ENCODE measurements at regions not wholly inside any gene's neighbourhood (a gene's known extent, or its start where the extent isn't known, plus 50 kb on each side); places are given as distances from the start of the nearest gene placed in this dataset.

DNA sequence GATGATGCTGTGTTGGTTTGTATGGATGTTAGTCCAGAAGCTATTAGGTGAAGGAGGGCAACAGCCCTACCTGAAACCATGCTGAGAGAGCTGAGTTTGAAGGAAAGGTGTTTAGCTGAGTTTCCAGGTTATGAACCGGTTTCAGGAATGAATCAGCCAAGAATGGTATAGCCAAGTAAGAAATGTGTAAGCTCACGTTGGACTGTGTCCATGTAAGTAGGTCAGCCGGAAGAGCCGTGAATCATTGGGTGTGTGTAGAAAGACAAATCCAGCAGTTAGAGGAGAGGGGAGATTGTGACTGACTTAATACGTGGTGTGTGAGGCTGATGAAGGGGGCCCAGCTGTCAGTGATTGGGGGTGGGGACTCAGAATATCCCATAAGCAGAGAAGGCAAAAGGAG lies 77.2 kb upstream of the SPIN4 start (continued):
- no peak for TF ChIP-seq ZNF264 (CRISPR knock-in tag; IDR thresholded peaks at IDR 0.05)

DNA sequence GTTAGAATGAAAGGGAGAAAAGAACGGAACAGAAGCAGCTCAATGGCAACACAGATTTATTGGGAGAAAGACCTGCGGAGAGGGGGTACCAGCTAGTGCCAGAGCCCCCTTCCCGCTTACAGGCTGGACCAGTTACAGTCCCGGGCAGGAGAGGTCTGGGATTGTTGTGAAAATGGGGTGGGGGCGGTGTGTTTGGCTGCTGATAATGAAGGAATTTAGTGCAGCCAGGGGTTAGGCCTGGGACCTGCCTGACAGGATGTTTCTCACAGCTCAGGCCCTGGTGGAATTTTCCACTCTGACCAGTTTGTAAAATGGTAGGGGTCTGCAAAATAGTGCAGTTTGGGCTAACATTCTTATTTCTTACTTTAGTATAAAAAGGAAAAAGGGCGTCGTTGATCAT lies 75.4 kb upstream of the SPIN4 start:
- no peak overlapping the region for H2AFZ ChIP-seq (ENCODE audit: low read length)
- H3K36me3 ChIP-seq (replicated peaks in 1 of 2; ENCODE audit: control insufficient read depth in 1 of 2, insufficient read depth in 2 of 2, low read length in 2 of 2) = no peaks in the 10 kb centered on the region
- CTCF ChIA-PET (ENCODE audit: low intra/inter-chr PET ratio, low total read pairs) = no interaction called here
- DNase-seq (ENCODE audit: low spot score) (no peak), FAIRE-seq (no peak), ATAC-seq (no peak)
- H3K9me3 ChIP-seq (ENCODE audit: low read length) = no peaks in the 10 kb centered on the region
- TF ChIP-seq DR1 (CRISPR knock-in tag; IDR thresholded peaks at IDR 0.05) = no peak
- TF ChIP-seq MTF2 (CRISPR knock-in tag; IDR thresholded peaks at IDR 0.05; ENCODE audit: borderline replicate concordance) = no peak
- no peaks in the 10 kb centered on the region for H3K79me2 ChIP-seq (ENCODE audit: insufficient read depth, low read length)
- WGBS (ENCODE audit: low lambda C conversion rate) = 98% methylated on average over 7 of the region's 7 CpGs
- POLR2A ChIA-PET = no interaction called here
- no peak overlapping the region for H3K9ac ChIP-seq (ENCODE audit: insufficient read depth, low read depth, low read length)
- BruUV-seq (replicated peaks) = no TSS peak
- no peaks in the 10 kb centered on the region for H3K4me1 ChIP-seq (ENCODE audit: insufficient read depth, low read length)
- intact Hi-C loops (cut with micrococcal nuclease; ENCODE audit: unreplicated experiment) = no loop called here
- H3K27ac ChIP-seq (ENCODE audit: extremely low read length, insufficient read depth, low read length) = no peak overlapping the region
- H3K27me3 ChIP-seq (ENCODE audit: control insufficient read depth in 1 of 2, insufficient read depth in 2 of 2, low read length in 2 of 2) = no peaks in the 10 kb centered on the region
- no peak overlapping the region for H3K4me2 ChIP-seq (ENCODE audit: low read depth, low read length)
- in situ Hi-C loops (cut with HindIII; ENCODE audit: extremely low pct_ligation_motif_present, low pct_unique_long_range_greater_than_20kb) = no loop called here
- H4K20me1 ChIP-seq (ENCODE audit: insufficient read depth, low read length) = no peaks in the 10 kb centered on the region
- no peak overlapping the region for H3K4me3 ChIP-seq (replicated peaks in 1 of 3; ENCODE audit: insufficient read depth in 1 of 3, low read depth in 2 of 3, low read length in 3 of 3)

DNA sequence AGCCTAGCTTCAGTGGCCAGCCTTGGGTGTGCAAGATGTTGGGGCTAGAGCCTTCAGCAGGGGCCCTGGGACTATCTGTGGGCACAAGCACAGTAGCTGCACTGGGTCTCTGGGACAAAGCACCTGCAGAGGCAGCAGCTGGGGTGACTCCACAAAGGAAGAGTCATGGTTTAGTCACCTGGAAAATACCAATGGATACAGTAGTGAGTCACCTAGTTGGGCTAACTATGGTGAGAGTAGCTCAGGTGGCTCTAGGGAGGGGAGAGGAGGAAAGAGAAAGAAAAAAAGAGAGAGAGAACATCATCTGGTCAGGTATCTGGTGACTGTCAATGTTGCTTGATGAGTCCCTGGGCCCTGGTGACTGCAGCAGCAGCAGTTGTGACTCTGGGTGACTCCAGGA lies 72.9 kb upstream of the SPIN4 start:
- intact Hi-C loops (cut with micrococcal nuclease; ENCODE audit: unreplicated experiment) = no loop called here

More for the DNA sequence above, 72.9 kb upstream of the SPIN4 start:
- CTCF ChIA-PET (ENCODE audit: low intra/inter-chr PET ratio, low total read pairs) = no interaction called here
- H2AFZ ChIP-seq (ENCODE audit: low read length) = no peak overlapping the region
- no peak overlapping the region for H3K9ac ChIP-seq (ENCODE audit: insufficient read depth, low read depth, low read length)
- no peak for ATAC-seq
- in situ Hi-C loops (cut with HindIII; ENCODE audit: extremely low pct_ligation_motif_present, low pct_unique_long_range_greater_than_20kb) = no loop called here
- no peaks in the 10 kb centered on the region for H3K4me1 ChIP-seq (ENCODE audit: insufficient read depth, low read length)
- H3K27ac ChIP-seq (ENCODE audit: extremely low read length, insufficient read depth, low read length) = no peak overlapping the region
- H3K9me3 ChIP-seq (ENCODE audit: low read length) = no peaks in the 10 kb centered on the region
- H3K79me2 ChIP-seq (ENCODE audit: insufficient read depth, low read length) = no peaks in the 10 kb centered on the region
- no peaks in the 10 kb centered on the region for H4K20me1 ChIP-seq (ENCODE audit: insufficient read depth, low read length)
- no peaks in the 10 kb centered on the region for H3K27me3 ChIP-seq (ENCODE audit: control insufficient read depth in 1 of 2, insufficient read depth in 2 of 2, low read length in 2 of 2)
- POLR2A ChIA-PET = no interaction called here
- DNase-seq (ENCODE audit: low spot score) = no peak
- BruUV-seq (replicated peaks) = no TSS peak
- FAIRE-seq = no peak
- H3K36me3 ChIP-seq (replicated peaks in 1 of 2; ENCODE audit: control insufficient read depth in 1 of 2, insufficient read depth in 2 of 2, low read length in 2 of 2) = no peaks in the 10 kb centered on the region
- TF ChIP-seq, protein P1, sequence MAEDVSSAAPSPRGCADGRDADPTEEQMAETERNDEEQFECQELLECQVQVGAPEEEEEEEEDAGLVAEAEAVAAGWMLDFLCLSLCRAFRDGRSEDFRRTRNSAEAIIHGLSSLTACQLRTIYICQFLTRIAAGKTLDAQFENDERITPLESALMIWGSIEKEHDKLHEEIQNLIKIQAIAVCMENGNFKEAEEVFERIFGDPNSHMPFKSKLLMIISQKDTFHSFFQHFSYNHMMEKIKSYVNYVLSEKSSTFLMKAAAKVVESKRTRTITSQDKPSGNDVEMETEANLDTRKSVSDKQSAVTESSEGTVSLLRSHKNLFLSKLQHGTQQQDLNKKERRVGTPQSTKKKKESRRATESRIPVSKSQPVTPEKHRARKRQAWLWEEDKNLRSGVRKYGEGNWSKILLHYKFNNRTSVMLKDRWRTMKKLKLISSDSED (CRISPR knock-in tag; IDR thresholded peaks at IDR 0.05) = no peak
- no peak for TF ChIP-seq ZNF607 (CRISPR knock-in tag; IDR thresholded peaks at IDR 0.05; ENCODE audit: borderline replicate concordance)
- H3K4me2 ChIP-seq (ENCODE audit: low read depth, low read length) = no peak overlapping the region
- H3K4me3 ChIP-seq (replicated peaks in 1 of 3; ENCODE audit: insufficient read depth in 1 of 3, low read depth in 2 of 3, low read length in 3 of 3) = no peak overlapping the region

Data from HepG2 (cell line).